Right ventricle myocardium superior (tissue), 1 donor: ENCODE measurements at regions not wholly inside any gene's neighbourhood (a gene's known extent, or its start where the extent isn't known, plus 50 kb on each side); places are given as distances from the start of the nearest gene placed in this dataset.

Source experiments
- ATAC-seq: fragments of 200-7000 bp; cut with Tn5 transposase; one replicate; pipeline ENCODE4 v1.9.1; 2020; ENCODE audit warnings: mild to moderate bottlenecking; ENCODE audit not compliant: poor library complexity
- DNase-seq: peaks from one replicate; pipeline ENCODE4 v3.0.0-alpha.2; 2020
- intact Hi-C: fragments of 100-400 bp; cut with DNase I; formaldehyde crosslinking; loops from one replicate; pipeline ENCODE4 v1.11.2; 2022
- donor health status: DM: no; HTN: yes; CAD: no; lungs with severe emphysema.

DNA sequence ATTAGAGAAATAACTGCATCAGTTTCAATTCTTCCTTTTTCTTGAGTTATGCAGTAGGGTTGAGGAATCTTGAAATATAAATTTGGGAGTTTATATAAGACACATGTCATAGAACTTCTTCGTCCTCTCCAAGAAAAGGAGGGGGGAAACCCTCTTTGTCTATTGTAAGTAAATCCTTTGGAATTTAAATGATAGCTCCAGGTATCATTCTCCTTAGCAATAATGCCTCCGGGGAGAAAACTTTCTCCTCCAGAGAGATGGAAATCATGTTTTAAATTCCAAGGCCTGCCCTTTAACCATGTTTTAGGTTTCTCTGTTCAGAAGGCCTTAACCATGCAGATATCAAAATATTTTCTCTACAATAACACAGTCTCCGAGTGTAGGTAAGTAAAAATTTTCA, 899.7 kb upstream of the GCFC2 start:
- DNase-seq (no peak), ATAC-seq (no peak)
- intact Hi-C loops = no loop called here

DNA sequence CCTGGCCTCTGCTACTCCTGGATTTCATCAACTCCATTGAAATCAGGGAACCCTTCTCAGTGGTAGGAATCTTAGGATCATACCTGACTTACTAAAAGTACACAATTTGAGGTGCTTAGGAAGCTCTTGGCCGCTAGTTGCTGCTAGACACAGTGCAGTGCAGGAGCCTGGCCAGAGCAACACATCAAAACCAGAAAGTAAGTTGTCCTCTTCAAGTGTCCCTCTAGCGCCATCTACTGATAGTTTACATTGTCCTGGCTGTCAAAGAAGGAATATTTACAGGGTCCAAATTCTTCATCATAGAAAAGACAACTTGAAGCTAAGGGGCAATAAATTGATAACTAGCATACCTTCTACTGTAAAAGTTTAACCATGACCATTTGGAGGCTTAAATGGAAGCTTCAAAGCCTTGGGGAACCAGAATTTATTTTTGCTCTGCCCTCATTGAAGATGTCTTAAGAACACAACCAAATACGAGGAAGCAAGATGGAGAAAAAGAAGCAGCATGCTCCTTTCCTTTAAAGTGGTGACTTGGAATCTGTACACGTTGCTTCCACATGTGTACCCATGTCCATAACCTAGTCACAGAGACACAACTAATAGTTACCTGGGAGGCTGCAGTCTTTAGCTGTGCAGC, 889.1 kb upstream of the GCFC2 start:
- intact Hi-C loops = loop anchor here (5.0 kb wide), 2 partner anchors 403 to 813 kb away; no protein-coding TSS in a partner anchor
- peak; percentile 46 for DNase-seq
- peak; percentile 78 for ATAC-seq

GRCh38 chr2:76584474-76584873, 873.8 kb upstream of the GCFC2 start:
- no peak for DNase-seq
- ATAC-seq = no peak
- intact Hi-C loops = no loop called here

DNA sequence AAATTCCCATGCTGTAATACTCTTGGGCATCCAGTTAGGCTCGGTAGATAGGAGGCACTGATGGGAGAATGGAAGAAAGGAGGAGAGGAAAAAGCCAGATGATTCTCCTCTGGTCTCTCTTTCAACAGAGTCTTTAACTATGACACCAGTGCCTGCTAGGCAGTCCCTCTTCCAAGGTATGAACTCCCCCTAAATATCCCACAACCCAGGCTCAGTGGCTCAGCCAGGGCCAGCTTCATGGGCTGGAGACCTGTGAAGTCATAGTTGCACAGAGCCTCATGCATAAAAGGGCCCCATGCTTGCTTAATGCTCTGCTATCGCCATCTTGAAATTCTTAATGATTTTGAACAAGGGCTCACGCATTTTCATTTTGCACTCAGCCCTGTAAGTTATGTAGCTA, 869.2 kb upstream of the GCFC2 start:
- DNase-seq (no peak), ATAC-seq (no peak)
- intact Hi-C loops = no loop called here

- ATAC-seq (no peak), DNase-seq (no peak)
- intact Hi-C loops = no loop called here
Observed at GRCh38 chr2:76572981-76573380, 862.3 kb upstream of the GCFC2 start.

- DNase-seq = no peak
- intact Hi-C loops = no loop called here
- ATAC-seq = no peak
Observed at GRCh38 chr2:76569819-76570218, 859.1 kb upstream of the GCFC2 start.

GRCh38 chr2:76567478-76567877, 856.8 kb upstream of the GCFC2 start:
- no peak for DNase-seq
- ATAC-seq = no peak
- intact Hi-C loops = no loop called here

DNA sequence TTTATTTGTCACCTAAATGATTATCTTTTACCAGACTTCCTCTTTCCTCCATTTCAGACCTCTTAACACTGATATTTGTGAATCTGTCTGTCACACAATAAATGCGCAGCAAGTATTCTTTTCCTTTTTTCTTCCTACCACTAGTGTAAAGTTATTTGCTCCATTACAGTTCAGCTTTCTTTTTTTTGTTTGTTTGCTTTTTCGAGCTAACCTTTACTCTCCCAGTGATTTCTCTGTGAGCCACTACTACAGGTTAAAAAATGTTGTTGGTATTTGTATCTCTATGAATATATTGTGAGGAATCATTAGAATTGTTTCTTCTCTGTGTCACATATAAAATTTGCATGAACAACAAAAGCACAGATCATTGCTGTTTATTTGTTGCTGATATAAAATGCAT, 854.0 kb upstream of the GCFC2 start:
- no peak for DNase-seq
- no peak for ATAC-seq
- intact Hi-C loops = no loop called here

DNA sequence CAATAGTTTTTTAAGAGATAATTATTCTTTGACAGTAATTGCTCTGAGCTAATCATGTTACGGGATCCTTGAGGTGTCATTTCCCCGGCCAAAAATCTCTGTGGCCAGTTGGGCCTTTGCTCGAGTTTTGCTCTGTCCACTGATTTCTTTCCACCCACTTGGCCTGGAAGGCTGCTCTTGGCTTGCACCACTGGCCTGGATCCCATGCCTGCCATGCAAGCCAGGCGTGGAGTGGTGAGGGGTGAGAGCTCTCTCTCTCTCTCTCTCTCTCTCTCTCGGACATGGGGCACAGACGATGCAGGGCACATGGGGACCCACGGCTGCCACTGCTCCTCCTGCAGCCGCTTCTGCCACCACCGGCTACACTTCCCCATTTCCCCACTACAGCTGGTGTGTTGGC, 853.0 kb upstream of the GCFC2 start:
- ATAC-seq = no peak
- intact Hi-C loops = no loop called here
- no peak for DNase-seq

GRCh38 chr2:76558157-76558556, 847.4 kb upstream of the GCFC2 start:
- no peak for ATAC-seq
- no peak for DNase-seq
- intact Hi-C loops = no loop called here

DNA sequence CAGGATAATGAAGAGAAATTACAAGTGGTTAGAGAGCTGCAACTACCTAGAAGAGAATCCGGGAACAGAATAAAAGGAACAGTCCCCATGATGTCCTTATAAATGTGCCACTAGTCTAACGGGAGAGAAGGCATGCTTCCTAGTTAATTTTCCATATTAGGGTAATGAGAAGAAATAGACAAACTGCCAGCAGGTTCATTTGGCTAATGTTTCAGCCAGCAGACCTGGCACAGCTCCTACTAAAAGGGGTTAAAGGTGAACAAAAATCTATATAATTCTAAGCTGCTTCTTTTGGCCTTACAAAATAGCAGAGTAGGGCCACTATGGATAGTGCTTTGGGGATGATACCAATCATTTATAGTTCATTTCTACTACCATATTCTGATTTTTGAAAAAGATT, 845.3 kb upstream of the GCFC2 start:
- ATAC-seq (no peak), DNase-seq (no peak)
- intact Hi-C loops = no loop called here

- DNase-seq = no peak
- ATAC-seq = no peak
- intact Hi-C loops = no loop called here
Observed at GRCh38 chr2:76546207-76546606, 835.5 kb upstream of the GCFC2 start.

- no peak for ATAC-seq
- intact Hi-C loops = no loop called here
Observed at GRCh38 chr2:76544901-76545300, 834.2 kb upstream of the GCFC2 start.

DNA sequence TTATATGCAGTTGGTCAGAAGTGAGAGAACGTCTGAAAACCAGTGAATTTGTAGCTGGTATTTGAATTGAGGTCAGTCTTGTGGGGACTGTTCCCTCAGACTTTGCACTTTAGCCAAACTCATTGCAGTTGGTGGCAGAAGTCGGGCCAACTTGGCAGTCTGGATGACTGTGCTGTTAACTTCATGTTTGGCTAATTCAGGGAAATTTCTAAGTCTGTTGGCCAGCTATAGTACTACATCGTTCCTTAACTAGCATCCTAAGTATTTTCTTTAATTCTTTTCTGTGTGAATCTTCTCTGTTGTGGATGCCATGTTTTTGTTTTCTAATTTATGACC, 806.8 kb upstream of the GCFC2 start:
- DNase-seq (no peak), ATAC-seq (no peak)
- intact Hi-C loops = no loop called here

More at GRCh38 chr2:76544901-76545300, 834.2 kb upstream of the GCFC2 start:
- DNase-seq = no peak

DNA sequence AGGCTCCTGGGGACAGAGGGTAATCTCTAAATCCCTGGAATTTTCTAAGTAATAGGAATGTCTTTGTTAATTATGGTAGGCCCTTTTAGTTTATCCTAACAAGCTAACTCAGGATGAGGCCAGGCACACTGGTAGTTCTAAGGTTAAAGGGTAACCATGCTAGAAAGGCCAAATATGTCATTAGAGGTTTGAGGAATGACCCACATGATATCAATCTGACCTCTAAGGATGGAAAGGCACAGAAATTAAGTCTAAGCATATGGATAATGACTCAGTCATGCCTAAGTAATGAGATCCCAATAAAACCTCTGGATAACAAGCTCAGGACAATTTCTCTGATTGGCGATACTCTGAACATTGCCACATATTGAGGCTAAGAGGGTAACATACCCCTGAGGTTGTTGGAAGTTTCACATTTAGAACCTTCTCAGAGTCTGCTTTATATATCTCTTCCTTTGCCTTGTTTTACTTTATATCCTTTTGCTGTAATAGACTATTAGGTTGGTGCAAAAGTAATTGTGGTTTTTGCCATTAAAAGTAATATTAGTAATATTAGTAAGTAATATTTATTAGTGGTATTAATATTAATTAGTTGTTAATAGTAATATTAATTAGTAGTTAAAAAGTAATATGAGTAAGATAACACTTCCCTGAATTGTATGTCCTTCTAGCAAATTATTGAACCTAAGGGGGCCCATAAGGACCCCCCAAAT, 806.3 kb upstream of the GCFC2 start:
- no peak for ATAC-seq
- intact Hi-C loops = no loop called here
- no peak for DNase-seq

DNA sequence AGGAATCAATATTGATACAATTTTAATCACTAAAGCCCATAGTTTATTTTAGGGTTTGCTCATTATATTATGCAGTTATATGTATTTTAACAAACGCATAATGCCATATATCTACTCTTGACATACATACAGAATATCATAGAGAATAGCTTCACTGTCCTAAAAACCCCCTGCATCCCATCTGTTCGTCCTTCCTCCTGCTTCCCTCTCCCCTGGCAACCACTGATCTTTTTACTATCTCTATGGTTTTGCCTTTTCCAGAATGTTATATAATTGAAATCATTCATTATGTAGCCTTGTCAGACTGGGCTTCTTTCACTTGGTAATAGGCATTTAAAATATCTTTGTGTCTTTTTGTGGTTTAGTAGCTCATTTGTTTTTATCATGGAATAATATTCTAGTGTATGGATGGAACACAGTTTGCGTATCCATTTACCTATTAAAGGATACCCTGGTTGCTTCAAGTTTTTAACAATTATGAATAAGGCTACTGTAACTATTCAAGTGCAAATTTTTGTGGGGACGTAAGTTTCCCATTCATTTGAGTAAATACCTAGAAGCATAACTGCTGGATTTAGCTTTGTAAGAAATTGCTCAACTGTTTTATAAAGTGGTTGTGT, 801.6 kb upstream of the GCFC2 start:
- ATAC-seq (no peak), DNase-seq (no peak)
- intact Hi-C loops = no loop called here

- intact Hi-C loops = no loop called here
- ATAC-seq = no peak
- DNase-seq = no peak
Observed at GRCh38 chr2:76506538-76506937, 795.8 kb upstream of the GCFC2 start.

DNA sequence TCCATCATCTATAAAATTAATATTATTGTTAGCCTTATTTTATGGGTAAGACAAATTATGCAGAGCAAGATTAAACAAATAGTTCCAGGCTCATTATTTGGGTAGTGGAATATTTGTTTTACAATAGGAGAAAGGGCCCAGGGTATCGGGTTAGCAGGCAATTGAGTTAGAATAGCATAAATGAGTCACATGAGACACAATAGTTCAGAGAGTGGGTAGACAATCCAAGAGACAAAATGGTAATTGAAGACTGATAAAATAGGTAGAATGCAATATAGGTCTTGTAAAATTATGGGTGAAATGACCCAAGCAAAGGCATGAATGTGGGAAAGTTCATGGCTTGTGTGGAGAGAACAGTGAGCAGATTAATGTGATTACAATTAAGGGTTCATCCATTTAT, 790.9 kb upstream of the GCFC2 start:
- intact Hi-C loops = no loop called here
- DNase-seq (no peak), ATAC-seq (no peak)

DNA sequence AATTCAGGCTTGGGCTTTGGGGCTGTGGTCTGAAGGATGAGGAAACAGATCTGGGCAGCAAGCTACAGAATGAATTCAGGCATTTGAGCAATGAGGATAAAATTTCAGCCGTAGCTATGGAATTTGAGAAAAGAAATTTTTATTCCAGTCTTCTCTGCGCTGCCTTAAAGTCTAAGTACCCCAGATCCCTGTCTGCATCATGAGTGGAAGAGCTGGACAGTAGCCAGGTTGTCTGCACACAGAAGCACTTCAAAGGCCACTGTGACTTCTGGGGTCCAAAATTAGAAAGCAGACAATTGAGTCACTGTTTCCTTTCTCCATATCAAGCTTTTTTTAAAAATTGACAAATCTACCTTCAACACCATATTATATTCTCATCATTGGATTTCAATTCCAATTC, 787.6 kb upstream of the GCFC2 start:
- intact Hi-C loops = no loop called here
- ATAC-seq (no peak), DNase-seq (no peak)

GRCh38 chr2:76491503-76491902, 780.8 kb upstream of the GCFC2 start:
- intact Hi-C loops = no loop called here
- ATAC-seq = no peak
- no peak for DNase-seq
